ENCODE measurements at regions not wholly inside any gene's neighbourhood (a gene's known extent, or its start where the extent isn't known, plus 50 kb on each side); places are given as distances from the start of the nearest gene placed in this dataset.

DNA sequence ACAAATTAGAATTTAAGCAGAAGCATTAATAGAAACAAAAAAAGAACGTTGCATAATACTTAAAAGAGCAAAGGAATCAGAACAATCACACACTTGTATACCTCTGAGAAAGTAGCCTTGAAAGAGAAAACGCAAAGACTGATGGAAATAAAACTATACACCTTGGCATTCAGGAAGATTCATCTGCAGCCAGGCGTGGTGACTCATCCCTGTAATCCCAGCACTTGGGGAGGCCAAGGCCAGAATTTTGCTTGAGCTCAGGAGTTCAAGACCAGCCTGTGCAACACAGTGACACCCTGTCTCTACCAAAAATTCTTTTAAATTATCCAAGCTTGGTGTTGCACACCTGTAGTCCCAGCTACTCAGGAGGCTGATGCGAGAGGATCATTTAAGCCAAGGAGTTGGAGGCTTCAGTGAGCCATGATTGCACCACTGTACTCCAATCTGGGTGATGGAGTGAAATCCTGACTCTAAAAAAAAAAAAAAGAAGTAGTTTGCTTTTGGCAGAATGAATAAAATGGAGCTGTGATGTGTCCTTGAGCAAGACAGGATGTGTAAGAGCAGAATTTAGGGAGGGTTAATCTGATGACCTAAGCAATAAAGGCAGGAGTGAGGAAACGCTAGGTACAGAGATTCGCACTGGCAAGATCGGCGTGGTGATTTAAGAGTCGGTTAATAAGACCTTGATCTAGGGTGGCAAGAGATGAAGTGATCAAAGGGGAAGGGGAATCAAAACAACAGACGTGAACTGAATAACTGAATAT is 75.8 kb upstream of the NRP1 start:
- TF ChIP-seq, protein P1, sequence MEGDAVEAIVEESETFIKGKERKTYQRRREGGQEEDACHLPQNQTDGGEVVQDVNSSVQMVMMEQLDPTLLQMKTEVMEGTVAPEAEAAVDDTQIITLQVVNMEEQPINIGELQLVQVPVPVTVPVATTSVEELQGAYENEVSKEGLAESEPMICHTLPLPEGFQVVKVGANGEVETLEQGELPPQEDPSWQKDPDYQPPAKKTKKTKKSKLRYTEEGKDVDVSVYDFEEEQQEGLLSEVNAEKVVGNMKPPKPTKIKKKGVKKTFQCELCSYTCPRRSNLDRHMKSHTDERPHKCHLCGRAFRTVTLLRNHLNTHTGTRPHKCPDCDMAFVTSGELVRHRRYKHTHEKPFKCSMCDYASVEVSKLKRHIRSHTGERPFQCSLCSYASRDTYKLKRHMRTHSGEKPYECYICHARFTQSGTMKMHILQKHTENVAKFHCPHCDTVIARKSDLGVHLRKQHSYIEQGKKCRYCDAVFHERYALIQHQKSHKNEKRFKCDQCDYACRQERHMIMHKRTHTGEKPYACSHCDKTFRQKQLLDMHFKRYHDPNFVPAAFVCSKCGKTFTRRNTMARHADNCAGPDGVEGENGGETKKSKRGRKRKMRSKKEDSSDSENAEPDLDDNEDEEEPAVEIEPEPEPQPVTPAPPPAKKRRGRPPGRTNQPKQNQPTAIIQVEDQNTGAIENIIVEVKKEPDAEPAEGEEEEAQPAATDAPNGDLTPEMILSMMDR (IDR thresholded peaks at IDR 0.05; ENCODE audit: borderline replicate concordance, extremely low read depth, low read length, poor library complexity, severe bottlenecking), result no peak
- no peak for TF ChIP-seq EZH2 (IDR thresholded peaks at IDR 0.05; ENCODE audit: borderline replicate concordance, low read depth, low read length, severe bottlenecking)
